Activated naive CD4-positive, alpha-beta T cell treated with anti-CD3 and anti-CD28 coated beads, Interleukin-2, amount 50 U/mL, for 72 hours (primary cell): ENCODE measurements at regions not wholly inside any gene's neighbourhood (a gene's known extent, or its start where the extent isn't known, plus 50 kb on each side); places are given as distances from the start of the nearest gene placed in this dataset.
"Not testable (repeated sequence)": the region's sequence is repeated elsewhere in the genome, so short reads cannot be mapped to it uniquely, and the experiment has no call there.

Source experiments
- ATAC-seq, 2 donors: fragments of 150-1000 bp; cut with Tn5 transposase; 2 replicates each; pipeline ENCODE4 v1.10.0; 2021; ENCODE audit warnings: mild to moderate bottlenecking in 2 of 2, moderate library complexity in 2 of 2
- DNase-seq, 2 donors: peaks; one replicate each; pipeline ENCODE4 v3.0.0; 2021 to 2022; ENCODE audit warnings: low spot score in 2 of 2
- H3K27ac Mint-ChIP-seq, 2 donors: one replicate each; pipeline ENCODE4 v1.8.0; 2022; ENCODE audit warnings: mild to moderate bottlenecking in 2 of 2, mixed read lengths in 2 of 2
- H3K36me3 Mint-ChIP-seq, 2 donors: one replicate each; pipeline ENCODE4 v1.8.0; 2022; ENCODE audit warnings: mixed read lengths in 2 of 2
- H3K9me3 Mint-ChIP-seq, 2 donors: one replicate each; pipeline ENCODE4 v1.8.0; 2022; ENCODE audit warnings: mixed read lengths in 2 of 2

GRCh38 chr2:211176514-211177141, 620.2 kb downstream of the CPS1 start:
- DNase-seq: no peak
- no peak overlapping the region for H3K27ac Mint-ChIP-seq
- H3K36me3 Mint-ChIP-seq: no peaks in the 10 kb centered on the region
- peaks cover 0 to 4% of the 10 kb centered on the region in 2 donors for H3K9me3 Mint-ChIP-seq
- no peak for ATAC-seq

- H3K36me3 Mint-ChIP-seq: no peaks in the 10 kb centered on the region
- H3K9me3 Mint-ChIP-seq: peaks cover 0 to 3% of the 10 kb centered on the region in 2 donors
- no peak for ATAC-seq
- no peak overlapping the region for H3K27ac Mint-ChIP-seq
- no peak for DNase-seq
Observed at GRCh38 chr2:211181626-211182025, 625.2 kb downstream of the CPS1 start.

GRCh38 chr2:211187602-211188001, 631.2 kb downstream of the CPS1 start:
- Mint-ChIP-seq H3K36me3 (no peaks in the 10 kb centered on the region), H3K27ac (no peak overlapping the region), H3K9me3 (peaks cover 0 to 18% of the 10 kb centered on the region in 2 donors)
- DNase-seq (no peak), ATAC-seq (no peak)

- H3K9me3 Mint-ChIP-seq: peaks cover 9 to 18% of the 10 kb centered on the region in 2 donors
- DNase-seq: no peak
- no peak for ATAC-seq
- H3K27ac Mint-ChIP-seq: no peak overlapping the region
- H3K36me3 Mint-ChIP-seq: no peaks in the 10 kb centered on the region
Observed at GRCh38 chr2:211203986-211204385, 647.6 kb downstream of the CPS1 start.

GRCh38 chr2:211204456-211204855, 648.1 kb downstream of the CPS1 start:
- Mint-ChIP-seq H3K27ac (no peak overlapping the region), H3K36me3 (no peaks in the 10 kb centered on the region), H3K9me3 (peaks cover 9 to 18% of the 10 kb centered on the region in 2 donors)
- ATAC-seq: no peak
- DNase-seq: no peak

- no peak for ATAC-seq
- Mint-ChIP-seq H3K27ac (no peak overlapping the region), H3K36me3 (no peaks in the 10 kb centered on the region), H3K9me3 (peaks cover 9 to 18% of the 10 kb centered on the region in 2 donors)
- no peak for DNase-seq
Observed at GRCh38 chr2:211204902-211205301, 648.5 kb downstream of the CPS1 start.

GRCh38 chr2:211205358-211205757, 649.0 kb downstream of the CPS1 start:
- Mint-ChIP-seq H3K27ac (no peak overlapping the region), H3K9me3 (peaks cover 9 to 18% of the 10 kb centered on the region in 2 donors), H3K36me3 (no peaks in the 10 kb centered on the region)
- DNase-seq: no peak
- no peak for ATAC-seq

- DNase-seq (no peak), ATAC-seq (no peak)
- H3K36me3 Mint-ChIP-seq: no peaks in the 10 kb centered on the region
- H3K27ac Mint-ChIP-seq: no peak overlapping the region
- H3K9me3 Mint-ChIP-seq: peaks cover 9 to 15% of the 10 kb centered on the region in 2 donors
Observed at GRCh38 chr2:211205836-211206235, 649.4 kb downstream of the CPS1 start.

- Mint-ChIP-seq H3K36me3 (peaks cover 0 to 5% of the 10 kb centered on the region in 2 donors), H3K9me3 (peaks cover 11 to 15% of the 10 kb centered on the region in 2 donors), H3K27ac (no peak overlapping the region)
- DNase-seq (no peak), ATAC-seq (no peak)
Observed at GRCh38 chr2:211216221-211216620, 659.8 kb downstream of the CPS1 start.

GRCh38 chr2:211219548-211219947, 663.1 kb downstream of the CPS1 start:
- H3K36me3 Mint-ChIP-seq, ATAC-seq, H3K27ac Mint-ChIP-seq, DNase-seq: not testable (repeated sequence)
- H3K9me3 Mint-ChIP-seq: peaks cover 11 to 15% of the 10 kb centered on the region in 2 donors

GRCh38 chr2:211225784-211226183, 669.4 kb downstream of the CPS1 start:
- Mint-ChIP-seq H3K9me3 (peaks cover 0 to 7% of the 10 kb centered on the region in 2 donors), H3K36me3 (no peaks in the 10 kb centered on the region), H3K27ac (no peak overlapping the region)
- ATAC-seq (no peak), DNase-seq (no peak)

GRCh38 chr2:211228559-211228958, 672.2 kb downstream of the CPS1 start:
- Mint-ChIP-seq H3K27ac (no peak overlapping the region), H3K9me3 (peaks cover 0 to 9% of the 10 kb centered on the region in 2 donors), H3K36me3 (no peaks in the 10 kb centered on the region)
- no peak for DNase-seq
- ATAC-seq: no peak

- DNase-seq (no peak), ATAC-seq (no peak)
- Mint-ChIP-seq H3K36me3 (no peaks in the 10 kb centered on the region), H3K27ac (no peak overlapping the region), H3K9me3 (peaks cover 1 to 17% of the 10 kb centered on the region in 2 donors)
Observed at GRCh38 chr2:211237586-211238275, 681.3 kb downstream of the CPS1 start.

GRCh38 chr2:211241891-211242290, 685.5 kb downstream of the CPS1 start:
- DNase-seq (no peak), ATAC-seq (no peak)
- H3K27ac Mint-ChIP-seq: no peak overlapping the region
- no peaks in the 10 kb centered on the region for H3K36me3 Mint-ChIP-seq
- H3K9me3 Mint-ChIP-seq: peaks cover 4 to 20% of the 10 kb centered on the region in 2 donors

- no peak for ATAC-seq
- Mint-ChIP-seq H3K36me3 (no peaks in the 10 kb centered on the region), H3K27ac (no peak overlapping the region), H3K9me3 (peaks cover 2 to 11% of the 10 kb centered on the region in 2 donors)
- DNase-seq: no peak
Observed at GRCh38 chr2:211247751-211248150, 691.4 kb downstream of the CPS1 start.

GRCh38 chr2:211248841-211249240, 692.4 kb downstream of the CPS1 start:
- no peak for DNase-seq
- H3K27ac Mint-ChIP-seq: no peak overlapping the region
- H3K9me3 Mint-ChIP-seq: peaks cover 0 to 9% of the 10 kb centered on the region in 2 donors
- H3K36me3 Mint-ChIP-seq: no peaks in the 10 kb centered on the region
- no peak for ATAC-seq

GRCh38 chr2:211251016-211251415, 694.6 kb downstream of the CPS1 start:
- no peak for DNase-seq
- Mint-ChIP-seq H3K27ac (no peak overlapping the region), H3K36me3 (no peaks in the 10 kb centered on the region), H3K9me3 (peaks cover 0 to 4% of the 10 kb centered on the region in 2 donors)
- no peak for ATAC-seq
